ENCODE measurements at regions not wholly inside any gene's neighbourhood (a gene's known extent, or its start where the extent isn't known, plus 50 kb on each side); places are given as distances from the start of the nearest gene placed in this dataset.
"Not testable (repeated sequence)": the region's sequence is repeated elsewhere in the genome, so short reads cannot be mapped to it uniquely, and the experiment has no call there.

DNA sequence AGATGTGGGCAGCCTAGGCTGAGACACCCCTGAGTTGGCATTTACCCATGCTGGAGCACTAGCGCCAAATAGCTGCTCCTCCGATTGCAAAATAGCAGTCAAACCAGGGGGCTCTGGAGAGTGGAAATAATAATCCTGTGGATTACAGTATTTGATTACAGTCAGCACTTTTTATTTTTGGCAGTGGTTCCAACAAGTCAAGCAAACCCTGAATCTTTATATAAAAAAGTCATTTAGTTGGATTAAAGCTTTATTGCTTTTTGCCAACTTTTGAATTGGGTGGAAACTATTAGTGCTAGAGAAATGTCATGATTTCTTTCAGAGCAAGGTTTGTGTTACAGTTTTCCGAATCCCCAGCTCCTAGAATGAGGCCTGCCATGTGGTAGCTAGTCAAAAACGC is 99.3 kb upstream of the FAM20A start:
- no peak for DNase-seq (ENCODE audit: low read depth)

DNA sequence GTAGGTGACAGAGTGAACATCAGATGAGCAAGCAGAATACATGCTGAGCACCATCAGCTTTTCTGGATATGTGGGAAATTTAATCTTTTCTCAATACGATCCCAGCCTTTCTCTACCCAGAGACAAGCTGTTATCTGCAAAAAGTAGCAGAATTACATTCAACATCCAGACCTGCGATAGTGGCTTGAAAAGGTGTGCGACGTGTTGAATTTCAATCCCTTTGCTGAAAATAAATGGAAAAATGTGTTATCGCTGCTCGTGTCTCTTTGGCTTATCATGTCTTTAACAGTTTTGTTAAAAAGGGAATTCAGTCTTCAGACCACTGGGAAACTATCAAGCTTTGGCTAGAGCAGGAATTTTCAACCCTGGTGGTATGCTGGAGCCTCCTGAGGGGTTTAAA is 98.8 kb upstream of the FAM20A start:
- no peak for DNase-seq (ENCODE audit: low read depth)

DNA sequence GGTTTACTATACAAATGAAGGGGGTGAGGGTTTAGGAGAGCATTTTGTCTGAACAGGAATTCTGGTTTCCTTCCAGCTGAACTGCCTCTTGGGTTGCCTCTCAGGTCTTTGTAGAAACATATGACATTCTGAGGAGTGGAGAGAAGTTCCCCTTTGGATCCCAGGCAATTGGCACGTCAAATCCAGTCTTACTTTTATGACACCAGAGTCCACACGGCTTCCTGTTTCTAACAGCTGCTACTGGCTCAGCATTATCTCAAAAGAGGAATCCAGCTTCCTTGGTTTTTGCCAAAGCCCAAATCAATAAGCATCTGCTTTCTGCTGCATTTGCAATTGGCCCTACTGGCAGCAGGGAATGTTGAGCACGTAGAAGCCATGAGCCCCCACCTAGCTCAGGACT is 97.6 kb upstream of the FAM20A start:
- no peak for DNase-seq (ENCODE audit: low read depth)

DNA sequence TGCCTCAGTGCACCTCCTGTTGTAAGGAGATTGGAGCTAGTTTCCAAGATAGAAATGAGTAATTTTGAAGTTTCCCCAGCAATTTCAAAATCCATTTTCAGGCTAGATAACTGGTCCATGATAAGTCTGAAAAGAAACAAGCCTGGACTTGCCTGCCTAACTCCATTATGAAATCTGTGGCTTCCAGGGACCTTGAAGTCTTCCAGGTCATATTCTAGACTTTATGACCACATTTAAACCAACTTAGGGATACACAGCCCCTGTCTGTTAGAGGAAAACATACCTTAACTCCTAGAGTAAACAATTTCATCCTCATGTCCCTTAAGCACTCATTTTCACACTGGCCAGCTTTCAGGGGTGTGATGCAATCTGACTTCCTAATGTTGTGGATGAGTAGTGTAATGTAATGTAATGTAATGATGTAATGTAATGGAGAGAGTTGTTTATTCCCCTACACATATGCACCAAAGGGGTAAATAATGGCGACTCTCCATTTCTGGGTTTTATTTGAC is 96.7 kb upstream of the FAM20A start:
- no peak for DNase-seq (ENCODE audit: low read depth)

DNA sequence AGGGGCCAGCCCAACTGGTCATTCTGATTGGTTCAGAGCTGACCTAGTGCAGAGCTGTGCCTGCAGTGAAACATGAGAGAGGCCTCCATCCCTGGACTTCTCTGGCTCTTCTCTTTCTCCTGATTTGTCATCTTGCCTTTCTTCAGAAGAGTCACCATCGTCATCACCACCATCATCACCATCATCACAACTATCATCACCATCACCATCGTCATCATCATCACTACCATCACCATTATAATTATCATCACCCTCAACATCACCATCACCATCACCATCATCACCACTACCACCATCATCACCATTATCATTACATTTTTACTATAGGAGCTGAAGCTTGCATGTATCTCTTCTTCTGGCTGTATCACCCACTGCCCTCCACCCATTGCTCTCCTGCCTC is 94.5 kb upstream of the FAM20A start:
- no peak for DNase-seq (ENCODE audit: low read depth)

DNA sequence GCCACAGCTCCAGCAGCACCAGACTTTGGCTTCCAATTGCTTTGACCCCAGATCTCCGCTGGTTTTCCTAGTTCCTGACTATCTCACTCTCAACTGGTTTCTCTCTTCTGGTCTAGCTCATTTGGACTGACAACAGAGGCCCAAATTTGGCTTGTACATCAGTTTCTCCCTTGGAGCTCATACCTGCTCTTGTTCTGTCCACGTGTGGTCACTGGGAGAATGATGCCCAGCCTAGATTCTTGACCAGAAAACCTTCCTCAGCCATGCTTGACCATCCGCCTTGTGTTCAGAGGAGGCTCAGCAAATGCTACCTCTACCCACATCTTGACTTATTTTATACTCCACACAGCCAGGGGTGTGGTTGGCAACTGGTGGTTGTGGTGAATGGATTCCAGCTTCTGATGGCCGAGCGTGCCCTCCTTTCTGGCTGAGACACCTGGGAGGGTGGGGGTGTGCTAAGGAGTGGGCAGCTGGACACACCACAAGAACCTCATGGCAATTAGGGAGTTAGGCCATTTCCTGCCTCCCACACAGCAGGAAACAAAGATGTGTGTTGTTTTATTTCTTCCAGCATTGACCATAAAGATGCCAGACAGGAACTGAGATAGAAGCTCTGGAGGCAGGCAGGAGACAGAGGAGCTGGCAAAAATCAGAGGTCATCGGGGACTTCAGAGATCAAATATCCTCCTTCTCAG is 93.8 kb upstream of the FAM20A start:
- no peak for DNase-seq (ENCODE audit: low read depth)

DNA sequence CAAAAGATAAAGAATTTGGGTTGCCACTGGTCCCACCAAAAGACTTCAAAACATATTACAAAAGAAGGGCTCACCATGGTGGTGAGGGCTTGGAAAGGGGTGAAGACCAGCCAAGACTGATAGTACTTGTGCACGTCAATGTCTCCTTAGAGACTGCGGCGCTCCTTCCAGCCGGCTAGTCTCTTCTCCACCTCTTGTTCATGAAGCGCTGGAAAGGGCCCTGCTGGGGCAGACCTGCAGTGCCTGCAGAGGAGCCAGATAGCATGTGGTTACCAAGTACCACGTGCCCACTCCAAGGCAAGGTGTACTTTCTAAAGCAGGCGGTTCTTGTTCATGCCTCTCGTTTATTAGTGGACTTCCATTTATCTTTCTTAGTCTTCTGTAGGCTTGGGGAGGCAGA is 92.7 kb upstream of the FAM20A start:
- no peak for DNase-seq (ENCODE audit: low read depth)

DNA sequence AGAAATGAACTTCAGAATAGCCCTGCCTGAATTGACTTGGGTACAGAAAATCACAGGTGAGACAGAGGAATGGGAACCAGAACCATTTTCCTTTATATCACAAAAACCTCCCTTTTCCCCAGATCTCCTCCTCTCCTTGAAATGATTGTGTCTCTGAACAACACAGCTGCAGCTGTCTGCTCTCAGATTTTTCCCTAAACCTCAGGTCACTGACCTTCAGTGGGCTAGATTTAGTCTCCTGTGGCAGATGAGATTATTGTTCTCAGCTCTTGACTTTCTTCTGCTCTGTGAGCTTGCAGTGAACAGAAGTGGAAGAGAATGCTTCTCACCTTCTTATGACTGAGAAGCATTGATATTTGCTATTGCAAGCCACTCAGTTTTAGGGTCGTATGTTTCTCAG is 92.3 kb upstream of the FAM20A start:
- DNase-seq (ENCODE audit: low read depth), result no peak

DNA sequence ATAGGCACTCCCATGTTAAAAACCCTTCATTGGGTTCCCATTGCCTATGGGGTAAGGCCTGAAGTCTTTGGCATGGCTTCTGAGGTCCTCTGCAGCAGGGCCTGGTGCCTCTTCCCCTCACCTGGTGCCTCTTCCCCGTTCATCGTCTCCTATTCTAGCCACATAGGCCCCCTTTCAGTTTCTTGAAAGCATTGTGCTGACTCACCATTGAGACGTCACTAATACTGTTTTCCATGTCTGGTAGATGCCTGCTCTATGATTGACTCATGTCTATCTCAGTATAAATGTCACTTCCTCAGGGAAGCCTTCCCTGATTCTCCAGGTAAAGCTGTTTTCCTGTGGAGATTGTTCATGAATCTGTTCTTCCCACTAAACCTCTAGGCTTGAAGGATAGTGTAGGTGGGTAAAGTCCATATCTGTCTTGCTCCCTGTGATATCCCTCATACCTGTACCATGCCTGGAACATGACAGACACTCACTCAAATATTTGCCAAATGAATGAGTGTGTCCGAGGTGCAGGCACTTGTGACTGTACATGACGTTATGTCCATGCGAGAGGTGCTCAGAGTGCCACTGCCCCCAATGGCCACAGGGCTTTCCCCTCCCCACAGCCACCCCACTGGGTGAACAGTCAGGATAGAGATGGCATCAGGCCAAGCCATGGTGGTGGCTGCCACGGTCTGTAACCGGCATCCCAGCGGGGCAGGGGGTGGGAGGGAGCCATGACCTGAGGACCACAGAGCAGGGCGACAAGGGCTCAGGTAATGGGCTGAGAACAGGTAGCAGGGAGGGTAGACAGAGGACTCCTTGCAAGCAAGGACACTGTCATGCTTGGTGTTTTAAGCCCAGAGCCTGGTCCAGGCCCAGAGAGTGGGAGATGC is 85.2 kb upstream of the FAM20A start:
- DNase-seq (ENCODE audit: low read depth), result no peak

DNA sequence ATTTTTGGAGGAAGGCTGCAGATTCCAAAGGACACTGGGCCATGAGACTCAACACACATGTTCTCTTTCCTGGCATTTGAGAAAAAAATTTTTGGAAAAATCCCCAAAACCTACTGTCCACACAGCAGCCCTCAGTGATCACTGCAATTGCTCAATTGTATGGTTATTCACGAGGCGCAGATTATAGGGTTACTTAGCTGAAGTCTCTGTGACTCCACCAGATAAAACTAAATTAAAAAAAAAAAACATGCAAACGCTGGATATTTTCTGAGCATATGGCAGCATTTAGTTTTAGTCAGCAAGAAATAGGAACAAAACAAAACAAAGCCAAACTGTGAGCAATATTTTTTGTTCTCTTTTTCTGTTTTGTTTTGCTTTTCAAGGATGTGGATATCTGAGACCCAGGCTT is 83.8 kb upstream of the FAM20A start:
- peak; percentile 92 for DNase-seq (ENCODE audit: low read depth)

DNA sequence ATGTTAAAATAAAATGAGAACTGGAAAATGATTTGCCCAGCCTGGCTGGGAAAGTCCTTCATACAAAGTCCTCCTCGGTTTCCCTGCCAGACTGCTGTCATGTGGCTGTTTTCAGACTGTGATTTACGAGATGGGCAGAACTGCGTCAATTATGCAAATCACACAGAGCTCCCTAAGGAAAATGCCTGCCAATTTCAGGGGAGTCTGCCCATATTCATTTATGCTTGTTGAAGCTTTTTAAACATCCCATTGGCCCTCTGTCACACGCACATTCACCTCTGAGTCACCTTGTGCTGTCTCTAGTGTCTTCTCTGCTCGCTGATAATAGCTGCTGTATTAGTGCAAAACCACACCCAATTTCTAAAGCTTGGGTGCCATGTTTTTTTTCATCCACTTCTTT is 81.7 kb upstream of the FAM20A start:
- no peak for DNase-seq (ENCODE audit: low read depth)

DNA sequence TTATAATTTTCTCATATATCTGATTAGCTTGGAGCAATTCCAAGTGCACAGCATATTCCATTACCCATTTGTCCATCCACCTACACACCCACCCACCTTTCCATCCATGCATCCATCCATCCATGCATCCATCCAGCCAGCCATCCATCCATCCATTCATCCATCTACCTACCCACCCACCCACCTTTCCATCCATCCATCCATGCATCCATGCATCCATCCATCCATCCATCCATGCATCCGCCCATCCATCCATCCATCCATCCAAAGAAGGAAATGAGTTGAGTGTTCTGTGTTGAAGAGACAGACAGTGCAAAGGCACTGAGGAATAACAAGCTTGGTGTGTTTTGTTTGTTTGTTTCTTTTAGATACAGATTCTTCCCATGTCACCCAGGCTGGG is 78.7 kb upstream of the FAM20A start:
- DNase-seq (ENCODE audit: low read depth), result no peak

DNA sequence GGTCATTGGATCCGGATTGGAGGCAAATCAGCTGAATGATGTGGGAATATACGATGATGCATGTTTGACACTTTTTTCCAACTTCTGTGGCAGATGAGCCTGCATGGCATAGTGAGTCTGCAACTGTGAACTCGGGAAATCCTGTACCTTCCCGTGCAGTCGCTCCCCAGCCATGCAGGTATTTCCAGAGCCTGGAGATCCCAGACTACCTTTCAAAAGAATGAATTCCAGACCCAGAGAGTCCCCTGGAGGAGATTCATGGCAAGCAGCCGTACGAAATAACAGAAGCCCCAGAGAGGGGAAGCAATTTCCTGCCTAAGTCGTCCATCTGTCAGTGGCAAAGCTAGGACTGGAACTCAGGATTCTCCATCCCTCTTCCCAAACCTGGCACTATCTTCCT is 75.7 kb upstream of the FAM20A start:
- DNase-seq (ENCODE audit: low read depth), result no peak

DNA sequence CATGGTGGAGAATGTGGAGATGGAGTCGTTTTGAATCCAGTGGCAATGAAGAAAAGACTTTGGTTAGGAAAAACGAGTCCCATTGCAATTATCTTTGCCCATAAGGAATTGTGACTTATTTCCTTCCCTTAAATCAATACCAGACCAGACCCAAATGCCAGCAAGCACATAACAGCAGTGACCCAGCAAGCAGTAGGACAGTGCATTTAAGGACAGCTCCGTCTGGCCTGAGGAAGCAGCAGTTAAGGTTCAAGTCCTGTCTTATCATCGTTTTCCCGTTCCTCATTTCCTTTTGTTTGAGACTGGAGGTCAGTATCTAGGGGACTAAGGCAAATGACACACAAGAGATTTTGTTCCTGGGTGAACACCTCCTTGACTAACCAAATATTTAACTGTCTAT is 74.6 kb upstream of the FAM20A start:
- no peak for DNase-seq (ENCODE audit: low read depth)

DNA sequence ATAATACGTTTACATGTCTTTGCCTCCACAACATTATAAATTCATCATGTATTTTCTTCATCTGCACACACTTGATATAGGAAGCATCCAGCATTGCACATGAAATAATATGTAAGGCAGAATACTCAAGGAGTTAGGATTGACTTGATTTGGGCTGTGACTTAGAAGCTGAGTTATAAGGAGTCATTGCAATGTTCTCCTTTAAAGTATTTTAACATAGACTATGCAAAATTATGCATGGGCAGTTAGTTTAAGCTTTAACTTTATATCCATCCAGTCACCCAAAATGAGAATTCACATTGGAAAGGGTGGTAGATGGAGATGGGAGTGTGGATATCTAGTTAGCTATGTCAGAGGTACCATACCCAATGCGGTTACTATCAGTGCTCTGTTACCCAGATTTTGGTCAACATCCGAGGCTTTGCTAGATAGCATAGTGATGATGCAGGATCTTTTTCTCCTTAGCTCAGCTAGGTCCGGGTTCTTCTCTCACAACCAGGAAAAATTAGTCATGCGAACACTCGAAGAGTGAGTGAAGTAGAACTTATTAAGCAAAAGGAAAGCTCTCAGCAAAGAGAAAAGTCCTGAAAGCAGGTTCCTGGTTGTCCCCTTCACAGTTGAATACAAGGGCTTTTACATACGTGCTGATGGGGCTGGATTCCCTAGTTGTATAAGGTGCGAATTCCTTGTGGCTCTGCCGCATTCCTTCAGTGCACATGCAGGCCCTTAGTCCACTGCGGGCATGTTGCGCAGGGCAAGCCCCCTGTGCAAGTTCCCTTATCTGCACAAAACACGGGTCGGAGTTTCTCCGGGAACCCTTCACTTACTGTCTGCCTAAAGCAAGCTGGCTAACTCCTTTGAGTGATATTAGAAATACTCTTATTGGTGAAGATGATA is 73.1 kb upstream of the FAM20A start:
- DNase-seq (ENCODE audit: low read depth), result peak; percentile 26

DNA sequence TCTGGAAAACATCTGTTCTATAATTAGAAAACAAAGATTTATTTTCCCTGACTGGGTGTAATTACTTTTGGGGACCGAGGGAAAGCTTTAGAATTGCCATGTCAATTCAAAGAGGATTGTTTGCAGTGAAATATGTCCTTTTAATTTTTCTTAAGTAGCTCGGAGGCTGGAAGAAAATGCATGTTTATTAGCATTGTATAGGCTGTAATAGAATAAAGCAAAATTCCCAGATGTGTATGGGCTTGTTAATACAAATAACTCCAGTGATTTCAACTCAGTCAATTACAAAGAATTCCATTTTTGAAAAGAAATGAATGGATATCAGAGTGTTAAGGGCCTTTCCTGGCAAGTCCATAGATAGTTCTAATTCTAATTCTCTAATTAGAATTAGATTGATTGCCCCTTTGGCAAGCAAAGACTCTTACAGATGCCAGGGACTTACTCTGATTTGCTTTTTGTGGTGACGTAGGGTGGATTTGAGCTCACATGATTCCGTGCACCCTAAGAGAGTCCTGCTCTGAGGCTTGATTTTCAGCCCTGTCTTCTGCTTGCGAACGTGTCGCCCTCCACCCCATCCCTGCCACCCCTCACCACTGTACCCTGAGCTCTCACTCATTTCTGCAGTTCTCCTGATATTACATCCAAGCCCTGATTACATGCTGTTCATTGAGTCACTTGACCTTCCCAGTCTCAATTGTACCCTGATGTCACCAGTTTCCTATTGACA is 70.0 kb upstream of the FAM20A start:
- DNase-seq (ENCODE audit: low read depth), result no peak

DNA sequence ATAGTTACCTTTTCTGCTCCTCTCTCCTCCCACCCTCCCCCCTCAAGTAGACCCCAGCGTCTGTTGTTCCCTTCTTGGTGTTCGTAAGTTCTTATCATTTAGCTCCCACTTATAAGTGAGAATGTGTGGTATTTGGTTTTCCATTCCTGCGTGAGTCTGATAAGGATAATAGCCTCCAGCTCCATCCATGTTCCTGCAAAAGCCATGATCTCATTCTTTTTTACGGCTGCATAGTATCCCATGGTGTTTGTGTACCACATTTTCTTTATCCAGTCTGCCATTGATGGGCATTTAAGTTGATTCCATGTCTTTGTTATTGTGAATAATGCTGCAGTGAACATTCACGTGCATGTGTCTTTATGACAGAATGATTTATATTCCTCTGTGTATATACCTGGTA is 65.3 kb upstream of the FAM20A start:
- DNase-seq (ENCODE audit: low read depth), result not testable (repeated sequence)

DNA sequence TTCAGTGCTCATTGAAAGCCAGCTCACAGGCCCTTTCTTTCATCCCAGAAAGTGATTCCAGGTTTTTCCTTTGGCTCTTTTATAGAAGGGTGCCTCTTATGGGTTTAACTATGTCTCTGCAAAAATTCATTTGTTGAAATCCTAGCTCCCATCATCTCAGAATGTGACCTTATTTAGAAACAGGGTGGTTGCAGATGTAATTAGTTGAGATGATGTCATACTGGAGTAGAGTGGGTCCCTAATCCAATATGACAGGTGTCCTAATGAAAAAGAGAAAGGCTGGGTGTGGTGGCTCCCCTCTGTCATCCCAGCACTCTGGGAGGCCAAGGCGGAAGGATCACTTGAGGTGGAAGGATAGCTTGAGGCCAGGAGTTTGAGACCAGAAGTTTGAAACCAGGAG is 64.2 kb upstream of the FAM20A start:
- DNase-seq (ENCODE audit: low read depth), result no peak

DNA sequence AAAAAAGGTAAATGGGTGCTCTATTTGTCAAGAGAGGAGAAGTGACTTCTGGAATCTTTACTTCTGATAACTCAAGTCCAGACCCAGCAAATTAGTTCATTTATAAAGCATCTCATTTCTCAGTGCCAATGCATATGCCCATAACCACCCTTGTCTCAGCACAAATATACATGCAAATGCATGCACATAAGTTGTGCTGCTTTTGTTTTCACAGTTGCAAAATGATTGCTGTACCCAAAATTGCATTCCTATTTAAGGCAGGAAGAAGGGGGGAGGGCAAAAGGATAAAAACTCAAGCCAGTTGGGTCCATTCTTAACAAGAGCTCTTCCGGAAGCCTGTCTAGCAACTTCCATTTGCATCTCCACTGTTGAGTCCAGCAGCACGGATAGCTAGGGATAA is 61.3 kb upstream of the FAM20A start:
- no peak for DNase-seq (ENCODE audit: low read depth)

DNA sequence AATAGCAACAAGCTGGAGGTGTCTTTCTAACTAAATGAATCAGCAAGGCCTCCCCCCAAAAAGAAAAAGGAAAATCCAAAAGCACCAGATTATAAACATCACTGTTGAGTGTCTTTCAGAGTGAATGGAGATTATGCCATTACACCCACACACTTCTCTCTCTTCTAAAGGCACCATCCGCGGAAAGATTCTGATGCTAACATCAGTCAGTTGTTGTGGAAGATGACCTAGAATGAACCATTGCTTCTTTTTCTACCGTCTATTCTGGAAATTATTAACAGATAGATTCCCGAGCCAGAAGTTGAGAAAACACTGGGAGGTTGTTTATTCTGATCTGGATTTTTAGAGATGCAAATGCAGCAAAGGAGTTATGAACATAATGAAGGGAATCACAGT is 60.9 kb upstream of the FAM20A start:
- DNase-seq (ENCODE audit: low read depth), result no peak

DNA sequence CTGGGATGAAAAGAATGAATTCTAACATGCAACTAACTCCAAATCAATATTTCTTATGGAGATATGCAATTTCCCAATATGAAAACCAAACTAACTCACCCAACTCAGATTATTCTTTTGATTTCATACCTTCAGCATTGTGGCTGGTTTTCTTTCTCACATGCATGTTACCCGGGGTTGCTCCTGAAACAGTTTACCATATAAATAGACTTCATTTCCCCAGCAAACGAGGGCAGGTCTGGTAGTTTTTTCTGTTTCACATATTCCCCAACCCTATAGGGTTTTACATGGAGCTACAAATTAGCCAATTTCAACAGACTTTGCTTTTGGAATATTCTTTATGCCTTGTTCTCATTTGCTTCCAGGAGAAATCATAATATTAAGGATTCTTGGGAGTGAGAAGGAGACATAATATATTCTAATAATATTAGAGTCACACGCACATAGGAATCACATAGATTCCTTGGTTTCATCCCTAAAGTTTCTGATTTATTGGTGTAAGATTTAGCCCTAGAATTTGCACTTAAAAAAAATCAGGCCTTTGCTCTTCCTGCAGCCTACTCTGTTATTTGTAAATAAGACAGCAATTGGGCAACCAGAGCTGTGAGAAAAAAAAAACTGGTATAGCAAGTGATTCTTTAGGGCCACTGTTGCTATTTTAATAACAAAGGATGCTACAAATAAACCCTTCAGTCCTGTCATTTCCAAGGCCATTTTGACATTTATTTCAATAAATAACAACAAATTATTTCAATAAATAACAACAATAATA is 60.3 kb upstream of the FAM20A start:
- DNase-seq (ENCODE audit: low read depth), result no peak

Measured in stromal cell of bone marrow (primary cell).